GF-D8 (cell line): ENCODE measurements at regions not wholly inside any gene's neighbourhood (a gene's known extent, or its start where the extent isn't known, plus 50 kb on each side); places are given as distances from the start of the nearest gene placed in this dataset.
"Not testable (repeated sequence)": the region's sequence is repeated elsewhere in the genome, so short reads cannot be mapped to it uniquely, and the experiment has no call there.

Experiments used
- DNase-seq: peaks from one replicate; lab custom pipeline; 2025; lab: John Stamatoyannopoulos, UW

DNA sequence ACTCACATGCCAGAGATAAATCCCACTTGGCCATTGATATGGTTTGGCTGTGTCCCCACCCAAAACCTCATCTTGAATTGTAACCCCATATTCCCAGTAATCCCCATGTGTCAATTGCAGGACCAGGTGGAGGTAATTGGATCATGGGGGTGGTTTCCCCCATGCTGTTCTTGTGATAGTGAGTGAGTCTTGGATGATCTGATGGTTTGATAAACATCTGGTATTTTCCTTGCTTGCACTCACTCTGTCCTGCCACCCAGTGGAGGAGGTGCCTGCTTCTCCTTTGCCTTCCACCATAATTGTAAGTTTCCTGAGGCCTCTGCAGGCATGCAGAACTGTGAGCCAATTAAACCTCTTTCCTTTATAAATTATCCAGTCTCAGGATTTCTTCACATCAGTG, 50.4 kb upstream of the B3GAT2 start:
- DNase-seq = not testable (repeated sequence)

DNA sequence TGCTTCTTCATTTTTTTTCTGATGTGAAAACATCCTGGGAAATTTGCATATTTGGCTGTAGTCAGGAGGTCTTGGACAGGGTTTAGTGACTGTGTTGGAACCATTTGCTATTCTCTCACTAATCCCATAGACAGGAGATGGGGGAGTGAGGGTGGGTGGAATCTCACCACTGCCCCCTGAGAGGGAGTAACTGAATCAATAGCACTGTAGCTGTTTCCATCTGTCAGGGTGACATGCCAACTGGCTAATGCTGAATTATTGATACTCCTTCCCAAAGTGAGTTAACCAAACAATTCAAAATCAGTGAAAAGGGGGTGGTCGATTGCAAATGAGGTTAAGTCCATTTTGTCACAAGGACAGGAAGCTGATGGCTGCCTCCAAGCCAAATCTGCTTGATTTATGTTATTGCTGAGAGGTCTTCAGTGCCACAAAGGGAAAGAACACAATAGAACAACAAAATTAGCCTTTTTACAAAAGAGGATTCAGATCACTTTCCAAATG, 55.1 kb upstream of the B3GAT2 start:
- no peak for DNase-seq

DNA sequence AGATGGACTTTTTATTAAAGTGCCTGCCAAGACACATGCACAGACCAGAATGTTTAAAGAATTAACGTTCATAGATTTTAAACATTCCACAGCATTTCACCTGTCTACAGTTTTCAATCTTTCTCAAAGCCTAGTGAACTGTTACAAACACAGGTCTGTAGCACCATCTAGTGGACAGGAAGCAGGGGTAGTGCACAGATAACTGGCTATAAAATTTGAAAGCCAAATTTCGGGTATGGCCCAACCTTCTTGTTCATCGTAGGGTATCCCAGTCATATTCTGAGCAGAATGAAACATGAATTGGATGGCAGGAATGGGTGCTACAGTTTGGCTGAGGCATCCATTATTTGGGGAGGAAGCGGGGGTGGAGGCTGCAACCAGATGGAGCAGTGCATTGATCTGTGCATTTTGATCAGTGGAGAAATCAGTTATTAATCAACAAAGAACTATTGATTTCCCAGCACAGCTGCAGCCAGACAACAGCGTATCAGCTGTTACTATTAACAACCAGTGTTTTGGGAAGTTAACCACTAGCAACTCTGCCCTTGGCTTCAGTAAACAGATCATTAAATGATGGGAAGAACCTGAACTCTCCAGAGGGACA, 56.1 kb upstream of the B3GAT2 start:
- peak; percentile 3 for DNase-seq

GRCh38 chr6:71015392-71015791, 58.5 kb upstream of the B3GAT2 start:
- no peak for DNase-seq

- DNase-seq = no peak
Measured at GRCh38 chr6:71028236-71028876, 71.5 kb upstream of the B3GAT2 start.

DNA sequence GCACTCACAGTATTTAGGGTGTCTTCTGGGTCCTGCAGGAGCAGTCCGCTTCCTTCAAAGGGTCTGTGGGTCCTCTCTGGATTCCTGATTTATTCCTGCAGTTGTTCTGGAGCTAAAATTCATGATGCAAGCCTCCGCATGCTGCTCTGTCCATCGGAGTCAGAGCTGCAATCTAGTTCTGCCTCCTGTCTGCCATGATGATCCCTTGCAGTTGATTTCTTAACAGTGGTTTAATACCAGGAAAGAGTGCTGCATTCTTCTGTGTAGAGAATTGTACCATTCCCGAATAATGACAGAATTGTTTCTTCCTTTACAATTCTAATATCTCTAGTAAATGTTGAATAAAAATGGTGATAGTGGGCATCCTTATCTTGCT, 72.0 kb upstream of the B3GAT2 start:
- DNase-seq = no peak

- DNase-seq = no peak
Measured at GRCh38 chr6:71029555-71029954, 72.7 kb upstream of the B3GAT2 start.

- no peak for DNase-seq
Measured at GRCh38 chr6:71031912-71032311, 75.1 kb upstream of the B3GAT2 start.

DNA sequence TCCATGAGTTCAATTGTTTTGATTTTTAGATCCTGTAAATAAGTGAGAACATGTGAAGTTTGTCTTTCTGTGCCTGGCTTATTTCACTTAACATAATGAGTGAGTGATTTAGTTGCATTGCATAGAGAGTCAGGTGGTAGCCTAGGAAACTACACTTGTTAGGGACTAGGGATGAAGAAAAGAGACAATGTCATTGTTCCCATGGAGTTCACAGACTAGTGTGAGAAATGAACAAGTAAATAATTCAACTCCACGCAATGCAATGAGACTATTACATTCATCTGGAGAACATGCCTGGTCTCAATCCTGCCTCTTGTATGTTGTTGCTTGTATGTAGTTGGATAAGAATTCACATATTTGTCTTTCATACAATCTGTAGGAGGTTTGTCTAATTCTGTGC, 76.3 kb upstream of the B3GAT2 start:
- no peak for DNase-seq

- DNase-seq = no peak
Measured at GRCh38 chr6:71033890-71034289, 77.0 kb upstream of the B3GAT2 start.

- no peak for DNase-seq
Measured at GRCh38 chr6:71034563-71035345, 77.9 kb upstream of the B3GAT2 start.

- DNase-seq = no peak
Measured at GRCh38 chr6:71035871-71036270, 79.0 kb upstream of the B3GAT2 start.

DNA sequence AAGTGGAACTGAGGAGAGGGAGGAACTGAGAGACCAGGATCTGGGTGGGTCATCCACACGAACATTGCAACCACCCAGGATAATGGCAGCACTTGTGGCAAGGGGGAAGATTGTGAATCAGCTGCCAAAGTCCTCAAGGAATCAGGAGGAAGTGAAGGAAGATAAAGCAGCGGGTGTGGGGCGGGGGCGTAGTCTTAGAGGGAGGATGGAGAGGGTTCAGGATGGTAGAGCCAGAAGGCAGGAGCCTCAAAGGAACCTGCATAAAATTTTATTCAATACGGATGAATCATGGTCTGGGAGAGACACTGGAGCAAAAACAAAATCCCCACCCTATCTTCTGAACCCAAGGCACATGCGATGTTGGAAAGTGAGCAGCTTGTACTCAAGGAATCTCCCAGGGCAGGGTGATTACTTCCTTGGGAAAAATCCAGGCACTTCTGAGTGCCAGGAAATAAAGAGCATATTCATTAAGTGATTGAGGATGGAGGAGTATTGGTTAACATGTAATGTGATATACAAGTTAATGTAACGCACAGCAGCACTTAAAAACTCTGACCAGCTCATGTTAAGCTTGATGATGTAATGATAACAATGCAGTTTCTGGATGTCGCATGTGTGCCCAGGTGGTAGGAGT, 82.0 kb upstream of the B3GAT2 start:
- no peak for DNase-seq

GRCh38 chr6:71040043-71040442, 83.2 kb upstream of the B3GAT2 start:
- DNase-seq = no peak

GRCh38 chr6:71040841-71041240, 84.0 kb upstream of the B3GAT2 start:
- no peak for DNase-seq

DNA sequence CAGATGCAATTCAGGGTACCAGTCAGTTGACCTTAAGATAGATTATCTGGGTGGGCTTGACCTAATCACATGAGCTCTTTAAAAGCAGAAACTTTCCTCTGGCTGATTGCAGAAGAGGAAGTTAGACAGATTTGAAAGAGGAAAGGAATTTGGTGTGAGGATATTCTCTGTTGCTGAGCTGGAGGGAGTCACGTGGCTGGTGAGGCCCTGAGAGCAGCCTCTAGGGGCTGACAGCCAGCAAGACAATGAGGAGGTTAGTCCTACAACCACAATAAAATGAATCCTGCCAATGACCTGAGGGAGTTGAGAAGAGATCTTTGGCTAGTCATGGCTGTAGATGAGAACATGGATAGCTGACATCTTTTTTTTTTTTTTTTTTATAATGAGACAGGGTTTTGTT, 87.0 kb upstream of the B3GAT2 start:
- no peak for DNase-seq

GRCh38 chr6:71044753-71045152, 87.9 kb upstream of the B3GAT2 start:
- DNase-seq = no peak

GRCh38 chr6:71045296-71045695, 88.4 kb upstream of the B3GAT2 start:
- DNase-seq = no peak

- no peak for DNase-seq
Measured at GRCh38 chr6:71047417-71047816, 90.6 kb upstream of the B3GAT2 start.

DNA sequence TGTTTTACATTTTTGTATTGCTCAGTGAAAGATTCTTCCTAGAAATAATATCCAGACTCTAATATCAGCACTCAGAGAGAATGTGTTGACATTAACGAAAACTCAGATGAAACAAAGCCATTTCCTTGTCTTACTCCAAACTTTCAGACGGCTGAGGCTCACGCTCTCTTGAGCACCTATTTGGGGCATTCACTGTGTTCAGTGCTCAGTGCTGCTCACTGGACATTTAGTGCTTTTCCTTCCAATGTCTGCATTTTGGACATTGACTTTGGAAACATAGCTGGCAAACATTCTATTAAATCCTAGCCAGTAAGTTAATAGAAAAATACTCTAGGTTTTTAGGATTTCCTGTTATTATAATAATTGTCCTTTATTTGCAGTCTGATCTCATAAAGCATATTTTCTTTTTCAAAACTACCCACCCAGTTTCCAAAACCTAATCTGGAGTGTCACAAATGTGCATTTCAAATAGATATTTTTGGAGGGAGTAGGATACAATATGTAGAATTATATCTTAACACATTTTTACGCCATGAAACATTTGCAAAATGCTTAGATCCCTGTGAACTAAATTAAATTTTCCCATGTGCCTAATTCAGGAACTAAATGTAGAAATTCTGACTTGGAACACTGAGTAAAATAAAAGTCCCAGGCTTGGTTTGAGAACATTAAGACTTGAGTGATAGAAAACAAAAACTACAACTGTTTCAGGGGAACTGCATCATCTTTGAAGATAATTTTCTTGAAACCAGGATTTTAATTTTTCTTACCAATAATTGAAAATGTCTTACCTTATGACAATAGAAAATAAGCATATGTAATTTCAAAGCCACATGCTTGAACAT, 91.7 kb upstream of the B3GAT2 start:
- DNase-seq = no peak

DNA sequence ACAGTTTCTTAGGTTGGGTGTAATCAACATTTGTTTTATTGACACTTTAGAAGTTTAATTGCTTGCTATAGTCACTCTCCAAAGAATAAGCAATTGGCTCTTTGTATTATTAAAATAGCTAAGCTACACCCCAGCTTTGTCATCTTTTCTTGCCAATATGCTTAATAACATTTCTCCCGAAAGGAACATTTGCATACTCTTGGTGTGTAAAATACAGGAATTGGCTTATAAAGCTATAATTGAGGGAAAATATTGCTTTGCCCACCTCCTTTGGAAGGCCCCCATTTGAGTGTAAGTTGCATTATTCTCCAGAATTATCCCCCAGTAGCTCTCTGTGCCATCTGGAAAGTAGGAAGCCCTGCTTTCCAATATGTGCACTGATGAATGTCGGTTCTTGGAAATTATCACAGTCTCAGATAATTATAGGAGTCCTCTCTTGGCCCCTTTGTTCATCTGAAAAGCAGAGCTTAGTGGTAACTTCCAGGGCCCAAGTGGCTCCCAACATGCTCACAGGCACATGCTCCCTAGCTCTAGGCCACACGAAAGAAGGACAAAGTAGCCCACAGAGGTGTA, 92.4 kb upstream of the B3GAT2 start:
- DNase-seq = no peak
